OCI-LY3 (cell line): ENCODE measurements at regions not wholly inside any gene's neighbourhood (a gene's known extent, or its start where the extent isn't known, plus 50 kb on each side); places are given as distances from the start of the nearest gene placed in this dataset.

ENCODE experiments used
- EZH2phosphoT487 ChIP-seq: fragments of 200-600 bp; shearing (Covaris generic); IDR thresholded peaks from 2 replicates; pipeline ENCODE4 v1.6.1; 2018; ENCODE audit warnings: antibody characterized with exemption, mixed run types, low read depth
- TF ChIP-seq, protein P1 (sequence below): fragments of 200-600, 300-600 bp; sonication (generic); IDR thresholded peaks from 2 replicates; pipeline ENCODE4 v1.5.1; 2014; ENCODE audit warnings: antibody characterized with exemption, low read length, low read depth

DNA sequence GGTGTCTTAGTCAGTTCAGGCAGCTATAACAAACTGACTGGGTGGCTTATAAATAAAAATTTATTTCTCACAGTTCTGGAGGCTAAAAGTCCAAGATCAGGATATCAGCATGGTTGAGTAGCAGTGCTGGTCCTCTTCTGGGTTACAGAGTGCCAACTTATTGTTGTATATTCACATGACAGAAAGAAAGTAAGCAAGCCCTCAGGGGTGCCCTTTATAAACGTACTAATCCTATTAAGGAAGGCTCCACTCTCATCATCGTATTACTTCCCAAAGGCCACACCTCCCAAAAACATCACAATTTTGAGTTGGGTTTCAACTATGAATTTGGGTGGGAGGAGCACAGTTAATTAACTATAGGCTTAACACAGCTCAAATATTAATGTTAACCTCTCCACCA lies 653.0 kb downstream of the DIPK2A start:
- TF ChIP-seq, protein P1, sequence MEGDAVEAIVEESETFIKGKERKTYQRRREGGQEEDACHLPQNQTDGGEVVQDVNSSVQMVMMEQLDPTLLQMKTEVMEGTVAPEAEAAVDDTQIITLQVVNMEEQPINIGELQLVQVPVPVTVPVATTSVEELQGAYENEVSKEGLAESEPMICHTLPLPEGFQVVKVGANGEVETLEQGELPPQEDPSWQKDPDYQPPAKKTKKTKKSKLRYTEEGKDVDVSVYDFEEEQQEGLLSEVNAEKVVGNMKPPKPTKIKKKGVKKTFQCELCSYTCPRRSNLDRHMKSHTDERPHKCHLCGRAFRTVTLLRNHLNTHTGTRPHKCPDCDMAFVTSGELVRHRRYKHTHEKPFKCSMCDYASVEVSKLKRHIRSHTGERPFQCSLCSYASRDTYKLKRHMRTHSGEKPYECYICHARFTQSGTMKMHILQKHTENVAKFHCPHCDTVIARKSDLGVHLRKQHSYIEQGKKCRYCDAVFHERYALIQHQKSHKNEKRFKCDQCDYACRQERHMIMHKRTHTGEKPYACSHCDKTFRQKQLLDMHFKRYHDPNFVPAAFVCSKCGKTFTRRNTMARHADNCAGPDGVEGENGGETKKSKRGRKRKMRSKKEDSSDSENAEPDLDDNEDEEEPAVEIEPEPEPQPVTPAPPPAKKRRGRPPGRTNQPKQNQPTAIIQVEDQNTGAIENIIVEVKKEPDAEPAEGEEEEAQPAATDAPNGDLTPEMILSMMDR, result no peak
- no peak for TF ChIP-seq EZH2phosphoT487
